GM19193 (cell line): ENCODE measurements at regions not wholly inside any gene's neighbourhood (a gene's known extent, or its start where the extent isn't known, plus 50 kb on each side); places are given as distances from the start of the nearest gene placed in this dataset.

Experiments used
- POLR2A ChIP-seq: IDR thresholded peaks from 4 replicates; pipeline ENCODE4 v1.6.1; 2011; ENCODE audit not compliant: insufficient read depth, insufficient read length; ENCODE audit errors: extremely low read depth

DNA sequence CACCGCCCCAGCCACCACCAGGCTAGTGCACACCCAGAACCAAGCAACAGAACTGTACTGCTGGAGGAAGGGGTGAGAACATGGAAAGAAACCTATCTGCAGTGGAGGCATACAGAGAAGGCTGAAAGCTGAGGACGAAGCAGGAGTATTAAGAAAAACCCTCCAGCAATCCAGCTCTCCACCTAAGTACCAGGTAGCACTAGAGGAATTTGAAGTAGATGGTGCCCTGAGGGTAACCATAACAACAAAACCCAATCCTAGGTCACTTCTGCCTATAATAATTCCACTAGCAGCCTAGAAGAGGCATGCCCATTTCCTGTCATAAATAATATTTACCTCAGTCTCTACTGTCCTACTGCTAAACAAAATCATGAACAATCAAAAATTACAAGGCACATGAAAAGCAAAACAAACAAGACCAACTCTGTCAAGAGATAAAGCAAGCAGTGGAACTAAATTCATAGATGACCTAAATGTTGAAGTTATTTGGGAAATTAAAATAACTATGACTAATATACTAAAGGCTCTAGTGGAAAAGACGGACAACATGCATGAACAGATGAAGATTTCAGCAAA lies 51.1 kb downstream of the HYCC1 start:
- no peak for TF ChIP-seq POLR2A

DNA sequence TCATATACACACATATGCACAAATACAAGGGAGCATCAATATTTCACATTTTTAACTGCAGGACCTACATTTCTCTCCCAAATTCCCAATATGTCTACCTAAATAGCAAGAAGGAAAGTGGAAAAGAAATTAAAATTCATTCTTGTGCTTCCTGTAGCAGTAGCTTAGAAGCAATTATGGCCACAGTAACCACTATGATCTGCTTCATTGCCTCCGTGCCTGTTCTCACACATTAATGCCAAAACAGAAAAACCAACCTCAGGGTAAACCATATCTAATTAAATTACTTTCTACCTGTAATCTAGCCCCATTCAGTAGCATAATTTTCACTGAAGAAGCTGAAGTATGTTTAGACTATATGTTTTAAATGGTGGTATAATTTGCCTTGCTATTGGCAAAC lies 55.2 kb downstream of the HYCC1 start:
- no peak for TF ChIP-seq POLR2A

DNA sequence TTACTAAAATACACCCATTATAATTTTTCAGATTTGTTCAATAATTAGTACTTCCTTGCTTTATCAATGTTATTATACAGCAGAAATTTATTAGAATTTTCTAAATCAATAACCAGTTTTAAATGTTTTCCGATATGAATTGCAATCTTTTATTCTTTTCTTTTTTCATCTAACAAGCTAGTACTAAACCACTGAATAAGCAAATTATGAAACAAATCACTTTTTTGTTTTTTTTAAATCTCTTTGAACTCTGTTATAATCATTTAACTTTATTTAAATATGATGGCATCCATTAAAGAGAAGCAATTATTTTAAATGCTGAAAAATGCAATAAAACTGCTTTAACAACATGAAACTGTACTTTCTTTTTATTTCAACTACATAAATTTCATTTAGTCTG lies 59.7 kb downstream of the HYCC1 start:
- no peak for TF ChIP-seq POLR2A

DNA sequence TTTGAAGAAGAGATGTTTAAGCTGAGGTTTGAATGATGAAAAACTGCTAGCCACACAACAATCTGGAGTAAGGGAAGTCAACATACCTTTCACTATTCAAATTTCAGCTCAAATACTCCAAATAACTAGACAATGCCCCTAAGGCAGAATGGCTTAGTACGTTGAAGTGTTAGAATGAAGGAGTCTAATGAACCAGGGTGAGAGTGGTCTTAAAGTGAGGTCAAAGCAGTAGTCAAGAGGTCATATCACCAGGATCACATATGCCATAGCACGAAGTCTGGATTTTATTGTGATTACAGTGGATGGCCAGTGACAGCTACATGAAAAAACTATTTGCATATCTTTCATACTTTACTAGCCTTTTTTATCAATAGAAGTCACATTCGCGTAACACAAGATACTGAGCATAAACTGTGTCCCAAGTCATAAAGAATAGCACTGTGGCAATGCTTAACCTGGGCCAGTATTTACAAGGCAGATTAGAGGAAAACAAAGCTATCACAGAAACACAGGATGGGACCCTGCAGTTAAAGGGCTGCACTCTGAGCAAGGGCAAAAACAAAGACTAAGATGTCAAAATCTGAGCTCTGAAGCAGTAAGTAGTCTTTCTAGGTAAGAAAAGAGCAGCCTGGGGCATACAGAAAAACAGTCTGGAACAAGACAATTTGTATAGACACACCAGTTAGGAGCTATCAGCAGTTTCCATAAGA lies 61.5 kb downstream of the HYCC1 start:
- TF ChIP-seq POLR2A = no peak

GRCh38 chr7:22949944-22950343 lies 64.0 kb downstream of the HYCC1 start:
- TF ChIP-seq POLR2A = no peak

GRCh38 chr7:22949221-22949620 lies 64.7 kb downstream of the HYCC1 start:
- TF ChIP-seq POLR2A = no peak

GRCh38 chr7:22948770-22949169 lies 65.2 kb downstream of the HYCC1 start:
- TF ChIP-seq POLR2A = no peak

DNA sequence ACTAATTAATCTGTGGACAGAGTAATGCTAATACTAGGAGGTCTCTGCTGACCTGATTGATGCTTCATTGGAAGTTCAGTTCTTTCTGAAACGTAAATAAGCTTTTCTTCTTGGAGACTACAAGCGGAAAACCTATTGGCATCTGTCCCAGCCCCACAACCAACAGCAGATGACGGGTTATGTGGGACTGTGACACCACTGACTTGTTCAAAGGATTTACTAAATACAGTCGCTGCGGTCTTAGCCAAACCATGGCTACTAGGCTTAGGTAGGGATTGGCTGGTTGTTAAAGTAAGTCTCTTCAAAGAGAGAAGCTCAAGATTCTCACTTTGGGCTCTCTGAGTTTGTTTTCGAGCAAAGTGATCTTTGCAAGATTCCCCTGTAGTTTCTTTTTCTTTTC lies 68.3 kb downstream of the HYCC1 start:
- TF ChIP-seq POLR2A = no peak

DNA sequence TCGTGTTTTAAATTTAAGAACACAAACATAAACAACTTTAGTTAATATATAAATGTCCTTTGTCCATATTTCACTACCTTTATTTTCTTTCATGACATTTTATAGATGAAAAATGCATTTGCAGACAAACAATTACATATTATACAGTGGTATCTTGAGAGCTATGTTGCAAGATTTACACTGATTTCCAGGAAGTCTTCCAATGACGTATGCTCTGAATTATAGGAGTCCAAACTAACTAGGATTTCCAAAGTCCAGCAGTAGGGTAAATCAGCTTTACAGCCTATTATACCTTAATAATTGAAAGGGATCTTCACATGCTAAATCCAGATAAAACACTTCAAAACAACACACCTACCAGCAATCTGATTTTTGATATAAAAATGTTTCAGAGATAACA lies 69.4 kb downstream of the HYCC1 start:
- TF ChIP-seq POLR2A = no peak

- TF ChIP-seq POLR2A = no peak
Measured at GRCh38 chr7:22944022-22944421, 69.9 kb downstream of the HYCC1 start.

DNA sequence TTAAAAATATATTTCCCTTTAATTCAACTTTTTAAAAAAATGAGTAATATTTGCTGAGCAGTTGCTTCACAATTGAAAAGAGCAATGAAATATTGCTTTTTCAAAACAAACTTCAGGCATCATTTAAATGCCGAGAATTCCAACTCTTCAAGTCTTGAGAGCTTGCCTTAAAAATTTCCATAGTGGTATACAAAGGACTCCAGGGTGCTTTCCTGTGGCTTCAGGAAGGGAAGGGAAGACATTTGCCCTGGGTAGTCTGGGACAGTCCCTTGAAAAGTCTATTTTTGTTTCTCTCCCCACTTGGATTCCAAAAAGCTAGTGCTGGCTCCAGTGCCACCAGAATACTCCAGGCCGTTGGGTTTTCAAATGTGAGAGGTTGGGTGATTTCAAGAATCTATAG lies 71.7 kb downstream of the HYCC1 start:
- no peak for TF ChIP-seq POLR2A

- TF ChIP-seq POLR2A = no peak
Measured at GRCh38 chr7:22939842-22940241, 74.1 kb downstream of the HYCC1 start.

DNA sequence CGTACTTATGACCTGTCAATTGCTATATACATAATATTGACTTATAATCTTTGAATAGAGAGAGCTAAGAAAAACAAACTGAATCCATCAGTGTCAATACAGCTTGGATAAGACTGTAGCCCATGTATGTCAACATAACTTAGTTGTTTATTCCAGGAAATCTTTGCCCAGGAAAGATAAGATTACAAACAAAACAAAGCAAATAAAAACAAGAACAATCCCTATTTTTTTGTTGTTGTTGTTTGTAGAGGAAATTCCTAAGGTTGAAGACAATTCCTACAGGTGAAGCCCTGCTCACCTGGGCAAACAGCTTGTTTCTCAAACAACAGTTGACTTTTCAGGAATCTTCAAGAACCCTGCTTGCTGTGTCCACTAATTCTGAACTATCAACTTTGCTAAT lies 76.0 kb downstream of the HYCC1 start:
- TF ChIP-seq POLR2A = no peak

DNA sequence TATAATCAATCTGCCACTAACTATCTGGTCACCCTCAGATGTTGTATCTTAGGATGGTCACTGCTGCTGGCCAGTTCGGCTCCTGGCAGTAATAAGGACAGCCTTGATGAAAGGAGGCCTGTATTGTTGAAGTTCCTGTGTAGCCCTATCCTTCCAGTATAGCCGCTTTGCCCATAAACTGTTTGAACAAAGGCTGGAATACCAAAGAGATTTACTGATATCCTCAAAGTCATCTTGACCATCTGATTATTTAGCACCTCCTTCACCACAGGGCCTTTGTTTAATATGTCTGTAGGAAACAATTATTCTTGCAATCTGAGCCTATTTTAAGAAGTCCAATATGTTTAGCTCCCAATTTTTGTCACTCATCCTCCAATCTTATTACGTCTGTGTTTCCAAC lies 77.7 kb downstream of the HYCC1 start:
- no peak for TF ChIP-seq POLR2A

DNA sequence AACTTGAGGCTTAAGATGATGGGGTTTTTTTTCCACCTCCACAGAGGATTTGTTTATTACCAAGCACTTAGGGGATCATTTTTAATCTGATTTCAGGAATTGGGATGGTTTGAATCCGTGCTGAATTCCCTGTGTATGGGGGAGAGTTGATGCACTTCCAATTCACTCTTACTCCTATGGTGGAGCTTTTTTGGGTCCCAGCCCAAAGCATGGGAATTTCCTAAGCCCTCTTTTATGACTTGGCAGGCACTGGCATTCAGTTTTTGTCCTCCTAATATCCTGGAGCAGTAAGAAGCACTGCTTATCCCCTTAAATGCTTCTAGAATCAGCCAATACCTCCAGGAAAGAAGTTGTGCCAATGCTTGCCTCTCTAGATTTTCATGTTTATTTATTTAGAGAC lies 78.7 kb downstream of the HYCC1 start:
- TF ChIP-seq POLR2A = no peak

DNA sequence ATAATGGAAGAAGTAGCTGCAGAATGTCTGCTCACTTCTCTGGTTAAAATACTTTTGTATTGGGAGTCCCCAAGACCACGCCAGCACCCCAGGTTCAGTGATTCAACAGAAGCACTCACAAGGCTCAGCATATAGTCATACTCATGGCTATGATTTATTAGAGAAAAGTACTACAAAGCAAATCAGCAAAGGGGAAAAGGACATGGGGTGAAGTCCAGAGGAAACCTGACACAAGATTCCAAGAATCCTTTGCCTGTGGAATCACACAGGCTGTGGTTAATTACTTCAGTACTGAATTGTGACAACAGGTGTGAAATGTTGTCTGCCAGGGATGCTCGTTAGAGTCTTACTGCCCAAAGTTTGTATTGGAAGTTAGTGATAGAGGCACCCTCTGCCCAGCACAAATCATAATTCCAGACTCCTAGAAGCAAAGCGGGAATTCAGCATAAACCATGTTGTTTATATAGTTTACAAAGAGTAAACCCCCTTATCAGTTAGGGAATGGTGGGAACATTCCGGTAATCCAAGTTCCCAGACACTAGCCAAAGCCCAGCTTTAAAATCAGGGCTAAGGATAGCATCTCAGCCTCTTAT lies 79.4 kb downstream of the HYCC1 start:
- no peak for TF ChIP-seq POLR2A
